DND-41 (cell line): ENCODE measurements at regions not wholly inside any gene's neighbourhood (a gene's known extent, or its start where the extent isn't known, plus 50 kb on each side); places are given as distances from the start of the nearest gene placed in this dataset.

ENCODE experiments used
- CTCF ChIP-seq: IDR thresholded peaks from 2 replicates; pipeline ENCODE4 v1.5.1; 2012; ENCODE audit warnings: borderline replicate concordance, low read length, moderate library complexity, mild to moderate bottlenecking; ENCODE audit not compliant: poor library complexity, severe bottlenecking; ENCODE audit errors: extremely low read depth
- EZH2 ChIP-seq: IDR thresholded peaks from 3 replicates; pipeline ENCODE4 v1.6.1; 2012; ENCODE audit warnings: borderline replicate concordance, low read depth, mild to moderate bottlenecking, moderate library complexity, low read length, inconsistent platforms; ENCODE audit not compliant: severe bottlenecking

DNA sequence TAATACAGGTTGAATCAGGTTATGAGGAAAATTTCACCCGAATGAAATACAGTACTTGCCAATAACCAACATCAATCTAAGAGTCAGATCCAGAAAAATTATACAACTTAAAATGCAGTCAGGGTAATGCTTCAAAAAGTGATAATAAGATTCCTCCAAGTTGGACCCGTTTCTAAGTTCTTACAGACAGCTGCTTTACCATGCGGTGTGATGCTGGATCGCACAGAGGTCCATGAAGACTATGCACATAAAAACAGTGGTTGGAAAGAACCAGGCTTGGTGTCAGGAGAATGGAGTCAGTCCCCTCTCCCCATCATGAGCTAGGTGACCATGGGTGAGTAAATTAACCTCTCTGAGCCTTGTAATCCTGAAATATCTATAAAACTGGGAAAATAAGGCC, 261.3 kb downstream of the QDPR start:
- no peak for TF ChIP-seq EZH2
- no peak for TF ChIP-seq CTCF
